ENCODE measurements at regions not wholly inside any gene's neighbourhood (a gene's known extent, or its start where the extent isn't known, plus 50 kb on each side); places are given as distances from the start of the nearest gene placed in this dataset.

- H3K4me3 ChIP-seq (ENCODE audit: low read depth in 2 of 2, low read length in 2 of 2), result no peak overlapping the region
- TF ChIP-seq TCF7L2 (IDR thresholded peaks at IDR 0.05; ENCODE audit: low read depth, low read length) (no peak), POLR2AphosphoS5 (IDR thresholded peaks at IDR 0.05; ENCODE audit: low read depth, low read length) (no peak)
- ChIA-PET CTCF (no interaction called here), POLR2A (no interaction called here)
- BruUV-seq (replicated peaks), result no TSS peak
- no peaks in the 10 kb centered on the region for H3K36me3 ChIP-seq (ENCODE audit: control insufficient read depth, insufficient read depth, low read length)
- DNase-seq (ENCODE audit: low read depth, low spot score) (no peak), ATAC-seq (no peak)
- no peaks in the 10 kb centered on the region for H3K4me1 ChIP-seq (ENCODE audit: control insufficient read depth, insufficient read depth, low read length)
- H3K27ac ChIP-seq (ENCODE audit: low read length), result no peak overlapping the region
- H3K9me3 ChIP-seq (ENCODE audit: control insufficient read depth, insufficient read depth, low read depth, low read length), result no peaks in the 10 kb centered on the region
- in situ Hi-C loops (cut with HindIII; ENCODE audit: low pct_unique_long_range_greater_than_20kb, low sequenced_read_pairs), result no loop called here
- intact Hi-C loops (cut with micrococcal nuclease; ENCODE audit: unreplicated experiment), result no loop called here
- H3K27me3 ChIP-seq (ENCODE audit: control insufficient read depth, insufficient read depth, low read length), result no peaks in the 10 kb centered on the region
Observed at GRCh38 chr3:104935613-104936012, 431.1 kb upstream of the ALCAM start.

- no peak overlapping the region for H3K4me3 ChIP-seq (ENCODE audit: low read depth in 2 of 2, low read length in 2 of 2)
- intact Hi-C loops (cut with micrococcal nuclease; ENCODE audit: unreplicated experiment) (no loop called here), in situ Hi-C loops (cut with HindIII; ENCODE audit: low pct_unique_long_range_greater_than_20kb, low sequenced_read_pairs) (no loop called here)
- TF ChIP-seq TCF7L2 (IDR thresholded peaks at IDR 0.05; ENCODE audit: low read depth, low read length), result no peak
- H3K36me3 ChIP-seq (ENCODE audit: control insufficient read depth, insufficient read depth, low read length), result no peaks in the 10 kb centered on the region
- BruUV-seq (replicated peaks), result no TSS peak
- no peak for ATAC-seq
- ChIA-PET CTCF (no interaction called here), POLR2A (interaction anchor here (0.7 kb wide), 1 partner anchor 75 kb away, joined by 3 read pairs; no protein-coding TSS in a partner anchor)
- no peaks in the 10 kb centered on the region for H3K27me3 ChIP-seq (ENCODE audit: control insufficient read depth, insufficient read depth, low read length)
- H3K27ac ChIP-seq (ENCODE audit: low read length), result no peak overlapping the region
- no peak for DNase-seq (ENCODE audit: low read depth, low spot score)
- no peaks in the 10 kb centered on the region for H3K9me3 ChIP-seq (ENCODE audit: control insufficient read depth, insufficient read depth, low read depth, low read length)
- no peaks in the 10 kb centered on the region for H3K4me1 ChIP-seq (ENCODE audit: control insufficient read depth, insufficient read depth, low read length)
Observed at GRCh38 chr3:104939196-104939595, 427.5 kb upstream of the ALCAM start.

GRCh38 chr3:104941785-104942184 is 424.9 kb upstream of the ALCAM start:
- Histone ChIP-seq H3K4me1 (ENCODE audit: control insufficient read depth, insufficient read depth, low read length) (no peaks in the 10 kb centered on the region), H3K9me3 (ENCODE audit: control insufficient read depth, insufficient read depth, low read depth, low read length) (no peaks in the 10 kb centered on the region), H3K27ac (ENCODE audit: low read length) (no peak overlapping the region), H3K36me3 (ENCODE audit: control insufficient read depth, insufficient read depth, low read length) (no peaks in the 10 kb centered on the region), H3K4me3 (ENCODE audit: low read depth in 2 of 2, low read length in 2 of 2) (no peak overlapping the region), H3K27me3 (ENCODE audit: control insufficient read depth, insufficient read depth, low read length) (no peaks in the 10 kb centered on the region)
- intact Hi-C loops (cut with micrococcal nuclease; ENCODE audit: unreplicated experiment), result no loop called here
- in situ Hi-C loops (cut with HindIII; ENCODE audit: low pct_unique_long_range_greater_than_20kb, low sequenced_read_pairs), result no loop called here
- ChIA-PET CTCF (no interaction called here), POLR2A (no interaction called here)
- TF ChIP-seq CTCF (IDR thresholded peaks at IDR 0.05) (no peak), REST (IDR thresholded peaks at IDR 0.05; ENCODE audit: insufficient read depth in 1 of 2, low read depth in 2 of 2, low read length in 1 of 2) (no peak), SIN3A (IDR thresholded peaks at IDR 0.05; ENCODE audit: borderline replicate concordance, insufficient read depth, low read depth, low read length) (no peak), TCF7L2 (IDR thresholded peaks at IDR 0.05; ENCODE audit: low read depth, low read length) (no peak), POLR2AphosphoS5 (IDR thresholded peaks at IDR 0.05; ENCODE audit: low read depth, low read length) (no peak)
- BruUV-seq (replicated peaks), result no TSS peak
- no peak for DNase-seq (ENCODE audit: low read depth, low spot score)
- ATAC-seq, result no peak
